GM18867 (cell line): ENCODE measurements at regions not wholly inside any gene's neighbourhood (a gene's known extent, or its start where the extent isn't known, plus 50 kb on each side); places are given as distances from the start of the nearest gene placed in this dataset.
"Not testable (repeated sequence)": the region's sequence is repeated elsewhere in the genome, so short reads cannot be mapped to it uniquely, and the experiment has no call there.

ENCODE experiments used
- ATAC-seq: cut with Tn5 transposase; IDR thresholded peaks from one replicate; pipeline ENCODE4 v1.9.1; 2021; ENCODE audit warnings: mild to moderate bottlenecking, moderate library complexity; ENCODE audit not compliant: unreplicated experiment

DNA sequence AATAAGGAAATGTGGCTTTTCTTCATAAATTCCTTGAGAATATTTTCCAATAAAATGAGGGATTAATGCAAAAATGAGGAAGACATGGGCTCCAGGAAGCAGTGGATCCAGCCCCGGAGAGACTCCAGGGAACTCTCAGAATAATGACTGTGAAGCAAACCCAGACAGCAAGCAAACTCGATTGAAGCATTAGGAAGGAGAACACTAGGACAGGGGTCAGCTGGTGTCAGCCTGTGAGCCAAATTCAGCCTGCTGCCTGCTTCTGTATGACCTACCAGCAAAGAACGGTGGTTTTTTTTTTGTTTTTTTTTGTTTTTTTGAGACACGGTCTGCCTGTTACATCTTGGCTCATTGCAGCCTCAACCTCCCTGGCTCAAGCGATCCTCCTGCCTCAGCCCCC, 133.9 kb upstream of the FOXN2 start:
- ATAC-seq: no peak

DNA sequence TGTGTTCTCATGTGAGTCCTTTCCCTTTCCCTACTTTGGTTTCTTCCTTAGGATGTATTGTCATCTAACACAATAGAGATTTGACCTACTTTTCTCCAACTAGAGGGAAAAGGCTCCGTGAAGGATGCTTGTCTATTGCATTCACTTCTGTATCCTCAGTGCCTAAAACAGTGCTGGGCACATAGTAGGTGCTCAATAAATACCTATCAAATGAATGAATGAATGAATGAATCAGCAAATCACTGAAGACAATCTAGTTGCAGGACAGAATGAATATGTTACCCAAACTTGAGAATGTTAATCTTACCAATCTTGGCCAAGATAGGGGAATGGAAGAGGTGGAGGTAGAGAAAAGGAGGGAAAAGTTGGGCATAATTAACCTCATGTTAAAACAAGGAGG, 131.2 kb upstream of the FOXN2 start:
- ATAC-seq: no peak

GRCh38 chr2:48183991-48184390, 130.5 kb upstream of the FOXN2 start:
- no peak for ATAC-seq

DNA sequence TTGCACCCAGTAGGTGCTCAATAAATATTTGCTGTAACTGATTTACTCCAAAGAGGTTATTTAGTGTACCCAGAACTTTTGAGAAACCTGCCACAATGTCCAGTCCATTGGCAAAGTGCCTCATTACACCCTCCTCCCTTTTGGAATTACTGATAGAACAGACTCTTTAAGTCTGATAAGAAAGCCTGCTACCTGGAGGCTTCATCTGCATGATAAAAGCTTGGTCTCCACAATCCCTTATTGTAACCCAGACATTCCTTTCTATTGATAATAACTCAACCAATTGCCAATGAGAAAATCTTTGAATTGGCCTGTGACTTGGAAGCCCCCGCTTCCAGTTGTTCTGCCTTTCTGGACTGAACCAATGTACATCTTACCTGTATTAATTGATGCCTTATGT, 127.0 kb upstream of the FOXN2 start:
- no peak for ATAC-seq

DNA sequence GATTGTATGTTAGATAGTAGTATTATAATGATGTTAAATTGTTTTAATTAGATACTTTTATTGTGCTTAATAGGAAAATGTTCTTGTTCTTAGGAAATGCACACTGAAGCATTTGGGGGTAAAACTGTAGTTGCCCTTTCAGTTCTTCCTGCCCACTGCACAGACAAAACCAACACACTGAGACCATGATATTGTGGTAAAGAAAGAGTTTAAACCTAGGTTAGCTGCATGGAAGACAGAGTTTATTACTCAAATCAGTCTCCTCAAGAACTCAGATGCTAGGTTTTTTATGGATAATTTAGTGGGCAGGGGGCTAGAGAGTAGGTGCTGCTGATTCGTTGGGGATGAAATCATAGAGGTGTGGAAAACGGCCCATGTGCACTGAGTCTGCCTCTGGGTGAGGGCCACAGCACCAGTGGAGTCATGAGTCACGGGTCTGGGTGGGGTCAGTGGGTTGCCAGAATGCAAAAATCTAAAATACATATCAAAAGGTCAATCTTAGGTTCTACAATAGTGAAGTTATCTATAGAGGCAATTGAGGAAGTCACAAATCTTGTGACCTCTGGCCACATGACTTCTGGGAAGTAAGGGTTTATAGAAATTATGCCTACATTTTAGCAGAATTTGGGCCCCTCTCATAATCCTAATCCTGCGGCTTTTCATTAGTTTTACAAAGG, 124.8 kb upstream of the FOXN2 start:
- ATAC-seq: no peak

DNA sequence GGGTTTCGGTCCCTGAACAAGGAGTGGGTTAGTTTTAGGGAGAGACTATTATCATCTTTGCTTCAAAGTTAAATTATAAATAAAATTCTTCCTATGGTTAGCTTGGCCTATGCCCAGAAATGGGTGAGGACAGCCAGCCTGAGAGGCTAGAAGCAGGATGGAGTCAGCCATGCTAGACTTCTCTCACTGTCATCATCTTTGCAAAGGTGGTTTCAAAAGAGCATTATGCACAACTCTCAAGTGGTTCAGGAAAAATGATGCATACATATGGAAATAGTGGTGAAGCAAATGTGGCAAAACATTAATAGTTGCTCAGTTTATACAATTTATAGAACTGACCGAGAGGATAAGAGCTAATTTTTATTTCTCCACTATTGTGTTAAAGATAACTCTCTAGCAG, 124.3 kb upstream of the FOXN2 start:
- no peak for ATAC-seq

- ATAC-seq: no peak
Measured at GRCh38 chr2:48194641-48195040, 119.8 kb upstream of the FOXN2 start.

- no peak for ATAC-seq
Measured at GRCh38 chr2:48195169-48195568, 119.3 kb upstream of the FOXN2 start.

GRCh38 chr2:48197618-48198017, 116.9 kb upstream of the FOXN2 start:
- no peak for ATAC-seq

GRCh38 chr2:48198371-48198770, 116.1 kb upstream of the FOXN2 start:
- ATAC-seq: no peak

DNA sequence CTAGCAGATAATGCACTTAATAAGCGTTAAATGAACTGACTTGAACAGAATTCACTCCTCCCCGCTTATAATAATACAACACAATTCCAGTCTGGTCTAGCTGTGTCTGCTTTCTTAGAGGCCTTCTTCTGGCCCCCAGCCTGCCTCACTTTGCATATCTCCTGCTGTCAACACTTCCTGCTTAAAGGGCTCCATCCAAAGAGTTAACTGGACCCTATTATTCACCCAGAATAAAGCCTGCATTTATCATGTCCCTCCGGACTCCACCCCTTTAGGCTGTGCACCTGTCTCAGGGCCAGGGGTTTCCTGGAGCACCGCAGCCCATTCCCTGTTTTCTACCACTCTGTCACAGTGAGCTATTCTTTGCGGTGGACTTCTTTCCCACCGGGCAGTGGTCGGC, 115.4 kb upstream of the FOXN2 start:
- ATAC-seq: no peak

DNA sequence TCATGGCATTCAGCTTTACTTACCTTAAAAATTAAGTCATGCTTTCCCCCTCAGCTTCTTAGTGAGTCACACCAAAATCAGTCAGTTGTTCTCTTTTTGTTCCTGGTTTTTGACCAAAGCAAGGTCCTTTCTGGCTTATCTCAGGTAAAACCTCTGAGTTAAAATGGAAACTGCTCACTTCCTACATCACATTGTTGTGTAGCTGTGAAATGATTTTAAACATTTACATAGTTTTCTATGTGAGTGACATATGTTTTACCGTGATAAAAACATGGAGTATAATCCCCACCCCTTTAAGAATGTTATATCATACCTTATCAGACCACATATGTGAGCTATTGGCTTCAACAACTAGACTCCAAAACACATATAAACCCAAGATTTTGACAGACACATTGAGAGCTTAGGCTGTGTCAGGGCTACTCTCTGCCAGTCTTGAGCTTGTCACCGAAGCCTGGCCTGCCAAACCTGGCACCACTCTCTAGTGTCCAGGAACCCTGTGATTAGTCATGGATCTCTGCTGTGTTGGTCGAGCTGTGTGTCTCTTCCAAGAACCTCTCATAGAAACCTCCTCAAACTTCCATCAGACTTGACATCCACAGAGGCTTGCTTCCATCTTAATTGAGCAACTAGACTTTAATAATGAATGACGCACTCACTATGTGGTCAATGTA, 113.7 kb upstream of the FOXN2 start:
- peak; percentile 51 for ATAC-seq

DNA sequence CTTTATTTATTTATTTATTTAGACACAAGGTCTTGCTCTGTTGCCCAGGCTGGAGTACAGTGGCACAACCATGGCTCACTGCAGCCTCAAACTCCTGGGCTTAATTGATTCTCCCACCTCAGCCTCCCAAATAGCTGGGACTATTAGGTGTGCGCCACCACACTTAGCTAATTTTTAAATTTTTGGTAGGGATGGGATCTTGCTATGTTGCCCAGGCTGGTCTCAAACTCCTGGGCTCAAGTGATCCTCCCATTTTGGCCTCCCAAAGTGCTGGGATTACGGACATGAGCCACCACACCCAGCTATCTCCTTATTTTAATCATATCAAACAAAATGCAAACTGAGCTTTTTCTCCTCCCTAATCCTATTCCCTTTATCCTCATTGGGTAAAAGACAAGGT, 113.0 kb upstream of the FOXN2 start:
- ATAC-seq: not testable (repeated sequence)

- ATAC-seq: no peak
Measured at GRCh38 chr2:48202863-48203642, 111.4 kb upstream of the FOXN2 start.

DNA sequence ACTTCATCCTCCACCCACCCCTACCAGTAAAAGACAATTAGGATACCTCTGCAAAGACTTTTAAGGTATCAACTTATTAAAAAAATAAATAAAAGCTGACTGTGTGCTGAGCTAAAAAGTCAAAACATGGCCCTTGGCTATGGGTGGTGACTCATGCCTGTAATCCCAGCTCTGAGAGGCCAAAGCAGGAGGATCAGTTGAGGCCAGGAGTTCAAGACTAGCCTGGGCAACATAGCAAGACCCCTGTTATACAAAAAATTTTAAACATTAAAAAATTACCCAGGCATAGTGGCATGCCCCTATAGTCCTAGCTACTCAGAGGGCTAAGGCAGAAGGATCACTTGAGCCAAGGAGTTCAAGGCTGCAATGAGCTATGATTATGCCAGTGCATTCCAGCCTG, 110.8 kb upstream of the FOXN2 start:
- ATAC-seq: no peak

DNA sequence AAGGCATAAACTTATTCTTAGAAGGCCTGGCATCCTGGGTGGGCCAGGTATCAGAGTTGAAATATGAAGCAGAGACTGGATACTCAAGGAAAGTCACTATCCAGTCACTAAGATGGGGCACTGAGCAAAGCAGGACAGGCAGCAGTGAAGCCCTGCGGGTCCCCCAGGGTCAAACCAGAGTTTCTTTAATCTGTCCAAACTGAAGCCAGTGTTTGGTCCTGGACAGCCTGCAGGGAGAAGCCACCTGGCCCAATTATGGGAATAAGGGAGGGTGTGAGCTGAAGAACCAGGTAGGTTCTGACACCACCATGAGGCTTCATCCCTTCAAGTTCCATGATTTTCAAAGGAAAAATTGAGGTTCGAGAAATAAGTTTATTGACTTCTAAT, 109.7 kb upstream of the FOXN2 start:
- ATAC-seq: no peak

DNA sequence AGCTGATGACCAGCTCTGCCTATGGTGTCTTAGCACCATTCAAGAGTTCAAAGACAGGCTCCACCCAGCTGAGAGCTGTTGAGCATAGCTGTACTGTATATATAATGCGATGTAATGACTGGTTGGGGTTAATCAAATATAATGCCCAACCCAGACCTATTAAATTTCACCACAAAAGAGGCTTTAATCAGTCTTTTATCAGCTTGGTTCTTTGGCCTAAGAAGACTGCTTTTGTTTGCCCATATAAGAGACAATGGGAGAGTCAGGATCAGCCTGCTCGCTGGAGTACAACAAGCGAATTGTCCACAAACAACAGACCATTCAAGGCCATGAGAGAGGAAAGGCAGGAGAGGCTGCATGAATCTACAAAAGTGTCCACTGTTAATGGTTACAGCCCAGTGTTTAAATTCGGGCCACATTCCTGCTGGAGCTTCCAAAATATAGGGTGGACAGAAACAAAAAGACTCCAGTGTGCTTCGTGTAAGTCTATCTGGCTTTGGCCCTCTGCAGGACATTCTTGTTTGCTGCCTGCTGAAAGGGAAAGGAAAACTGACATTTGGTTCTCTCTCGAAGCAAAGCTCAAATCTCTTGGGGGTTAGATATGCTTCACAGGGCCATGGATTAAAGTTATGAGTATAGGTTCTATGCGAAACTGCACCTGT, 109.2 kb upstream of the FOXN2 start:
- peak; percentile 81 for ATAC-seq

GRCh38 chr2:48206056-48206656, 108.3 kb upstream of the FOXN2 start:
- ATAC-seq: not testable (repeated sequence)

- ATAC-seq: no peak
Measured at GRCh38 chr2:48207201-48207641, 107.3 kb upstream of the FOXN2 start.

DNA sequence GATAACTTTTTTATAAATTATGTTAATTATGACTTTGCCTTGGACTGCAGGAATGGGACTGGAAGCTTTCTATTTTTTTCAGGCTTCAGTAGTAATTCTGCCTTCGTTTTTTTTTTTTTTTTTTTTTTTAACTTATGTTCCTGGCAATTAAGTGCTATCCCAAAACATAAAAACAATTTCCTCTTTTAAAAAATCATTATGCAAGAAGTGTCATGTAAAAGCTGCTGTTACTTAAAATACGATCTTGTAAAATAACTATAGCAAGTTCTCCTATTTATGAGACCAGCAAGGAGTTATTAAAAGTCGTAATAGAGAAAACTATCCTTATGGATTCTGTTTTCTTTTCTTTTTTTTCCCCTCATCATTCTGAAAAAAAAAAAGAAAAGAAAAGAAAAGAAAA, 106.6 kb upstream of the FOXN2 start:
- ATAC-seq: no peak
